ENCODE measurements at regions not wholly inside any gene's neighbourhood (a gene's known extent, or its start where the extent isn't known, plus 50 kb on each side); places are given as distances from the start of the nearest gene placed in this dataset.
"Not testable (repeated sequence)": the region's sequence is repeated elsewhere in the genome, so short reads cannot be mapped to it uniquely, and the experiment has no call there.

- DNase-seq (ENCODE audit: extremely low spot score, insufficient read length, low read depth) (no peak), FAIRE-seq (no peak)
Measured at GRCh38 chr4:165548702-165549101, 169.9 kb downstream of the CPE start.

- DNase-seq (ENCODE audit: extremely low spot score, insufficient read length, low read depth) (no peak), FAIRE-seq (no peak)
Measured at GRCh38 chr4:165553221-165553810, 174.5 kb downstream of the CPE start.

GRCh38 chr4:165555302-165555701 is 176.5 kb downstream of the CPE start:
- no peak for FAIRE-seq
- no peak for DNase-seq (ENCODE audit: extremely low spot score, insufficient read length, low read depth)

- FAIRE-seq (no peak), DNase-seq (ENCODE audit: extremely low spot score, insufficient read length, low read depth) (no peak)
Measured at GRCh38 chr4:165556383-165556782, 177.6 kb downstream of the CPE start.

GRCh38 chr4:165560941-165561340 is 182.1 kb downstream of the CPE start:
- DNase-seq (ENCODE audit: extremely low spot score, insufficient read length, low read depth): no peak
- FAIRE-seq: no peak

GRCh38 chr4:165563851-165564250 is 185.0 kb downstream of the CPE start:
- DNase-seq (ENCODE audit: extremely low spot score, insufficient read length, low read depth) (no peak), FAIRE-seq (no peak)

GRCh38 chr4:165569031-165569430 is 190.2 kb downstream of the CPE start:
- FAIRE-seq (no peak), DNase-seq (ENCODE audit: extremely low spot score, insufficient read length, low read depth) (no peak)

- FAIRE-seq; DNase-seq (ENCODE audit: extremely low spot score, insufficient read length, low read depth): not testable (repeated sequence)
Measured at GRCh38 chr4:165571476-165571875, 192.7 kb downstream of the CPE start.

GRCh38 chr4:165580351-165580905 is 201.6 kb downstream of the CPE start:
- DNase-seq (ENCODE audit: extremely low spot score, insufficient read length, low read depth) (no peak), FAIRE-seq (no peak)

- no peak for DNase-seq (ENCODE audit: extremely low spot score, insufficient read length, low read depth)
- FAIRE-seq: no peak
Measured at GRCh38 chr4:165583341-165583740, 204.5 kb downstream of the CPE start.

- no peak for FAIRE-seq
- DNase-seq (ENCODE audit: extremely low spot score, insufficient read length, low read depth): no peak
Measured at GRCh38 chr4:165584916-165585315, 206.1 kb downstream of the CPE start.

GRCh38 chr4:165588534-165589315 is 209.9 kb downstream of the CPE start:
- FAIRE-seq: no peak

GRCh38 chr4:165592386-165592785 is 213.6 kb downstream of the CPE start:
- no peak for FAIRE-seq

More at GRCh38 chr4:165588534-165589315, 209.9 kb downstream of the CPE start:
- DNase-seq (ENCODE audit: extremely low spot score, insufficient read length, low read depth): no peak

GRCh38 chr4:165597581-165598480 is 219.0 kb downstream of the CPE start:
- FAIRE-seq (no peak), DNase-seq (ENCODE audit: extremely low spot score, insufficient read length, low read depth) (no peak)

More at GRCh38 chr4:165592386-165592785, 213.6 kb downstream of the CPE start:
- DNase-seq (ENCODE audit: extremely low spot score, insufficient read length, low read depth): no peak

- DNase-seq (ENCODE audit: extremely low spot score, insufficient read length, low read depth): no peak
- FAIRE-seq: no peak
Measured at GRCh38 chr4:165600959-165601683, 222.3 kb downstream of the CPE start.

- no peak for DNase-seq (ENCODE audit: extremely low spot score, insufficient read length, low read depth)
- FAIRE-seq: no peak
Measured at GRCh38 chr4:165602621-165603020, 223.8 kb downstream of the CPE start.

- DNase-seq (ENCODE audit: extremely low spot score, insufficient read length, low read depth): no peak
- no peak for FAIRE-seq
Measured at GRCh38 chr4:165604181-165604580, 225.4 kb downstream of the CPE start.

- DNase-seq (ENCODE audit: extremely low spot score, insufficient read length, low read depth) (no peak), FAIRE-seq (no peak)
Measured at GRCh38 chr4:165605811-165606210, 227.0 kb downstream of the CPE start.

GRCh38 chr4:165606465-165607205 is 227.8 kb downstream of the CPE start:
- FAIRE-seq: no peak
- no peak for DNase-seq (ENCODE audit: extremely low spot score, insufficient read length, low read depth)
